Femur (tissue), 1 donor: ENCODE measurements at regions not wholly inside any gene's neighbourhood (a gene's known extent, or its start where the extent isn't known, plus 50 kb on each side); places are given as distances from the start of the nearest gene placed in this dataset.

ENCODE experiments used
- DNase-seq: peaks from one replicate; pipeline ENCODE4 v3.0.0-alpha.2; 2017

- DNase-seq = peak; percentile 5
Observed at GRCh38 chr4:3343358-3343757, 50.5 kb downstream of the RGS12 start.

- DNase-seq = peak; percentile 11
Observed at GRCh38 chr4:3344104-3344503, 51.3 kb downstream of the RGS12 start.

GRCh38 chr4:3344596-3344995 is 51.8 kb downstream of the RGS12 start:
- peak; percentile 6 for DNase-seq

- DNase-seq = peak; percentile 15
Observed at GRCh38 chr4:3345384-3345783, 52.6 kb downstream of the RGS12 start.

- peak; percentile 50 for DNase-seq
Observed at GRCh38 chr4:3346146-3346545, 53.3 kb downstream of the RGS12 start.

GRCh38 chr4:3347871-3348270 is 55.0 kb downstream of the RGS12 start:
- DNase-seq = no peak

GRCh38 chr4:3348621-3349020 is 55.8 kb downstream of the RGS12 start:
- peak; percentile 3 for DNase-seq

- DNase-seq = no peak
Observed at GRCh38 chr4:3349116-3349515, 56.3 kb downstream of the RGS12 start.

- DNase-seq = no peak
Observed at GRCh38 chr4:3351997-3352396, 59.2 kb downstream of the RGS12 start.

- no peak for DNase-seq
Observed at GRCh38 chr4:3352505-3352904, 59.7 kb downstream of the RGS12 start.

GRCh38 chr4:3352941-3353594 is 60.2 kb downstream of the RGS12 start:
- peak; percentile 7 for DNase-seq

- DNase-seq = no peak
Observed at GRCh38 chr4:3353752-3354454, 61.1 kb downstream of the RGS12 start.

GRCh38 chr4:3354455-3354811 is 61.6 kb downstream of the RGS12 start:
- no peak for DNase-seq

GRCh38 chr4:3355266-3355748 is 62.5 kb downstream of the RGS12 start:
- no peak for DNase-seq

- DNase-seq = peak; percentile 7
Observed at GRCh38 chr4:3358656-3359055, 65.8 kb downstream of the RGS12 start.

GRCh38 chr4:3360777-3361176 is 68.0 kb downstream of the RGS12 start:
- peak; percentile 8 for DNase-seq

- peak; percentile 8 for DNase-seq
Observed at GRCh38 chr4:3361406-3361805, 68.6 kb downstream of the RGS12 start.

- DNase-seq = peak; percentile 11
Observed at GRCh38 chr4:3361896-3362295, 69.1 kb downstream of the RGS12 start.

- peak; percentile 15 for DNase-seq
Observed at GRCh38 chr4:3362431-3363287, 69.8 kb downstream of the RGS12 start.

GRCh38 chr4:3363411-3364141 is 70.8 kb downstream of the RGS12 start:
- DNase-seq = peak; percentile 22

GRCh38 chr4:3364199-3364598 is 71.4 kb downstream of the RGS12 start:
- DNase-seq = peak; percentile 21

- DNase-seq = no peak
Observed at GRCh38 chr4:3364634-3365314, 72.0 kb downstream of the RGS12 start.
